Esophagus muscularis mucosa (tissue), 4 donors: ENCODE measurements at regions not wholly inside any gene's neighbourhood (a gene's known extent, or its start where the extent isn't known, plus 50 kb on each side); places are given as distances from the start of the nearest gene placed in this dataset.

Experiments
- DNase-seq: peaks from one replicate; pipeline ENCODE4 v3.0.0-alpha.2; 2017; ENCODE audit errors: extremely low spot score
- H3K27ac ChIP-seq, 4 donors: fragments of 200-600 bp; sonication (generic); replicated peaks in 1 of 4; 1 replicate in 3 of 4; 2 replicates in 1 of 4; pipeline ENCODE4 v1.5.1; 2016 to 2019; ENCODE audit warnings: mild to moderate bottlenecking in 1 of 4
- H3K27me3 ChIP-seq, 4 donors: fragments of 200-600 bp; sonication (generic); one replicate each; pipeline versions ENCODE4 v1.5.1 to v1.6.0; 2016 to 2019
- H3K36me3 ChIP-seq, 4 donors: fragments of 200-600 bp; sonication (generic); one replicate each; pipeline ENCODE4 v1.5.1; 2016 to 2019
- H3K4me1 ChIP-seq, 4 donors: fragments of 200-600 bp; sonication (generic); one replicate each; pipeline ENCODE4 v1.5.1; 2016 to 2019
- H3K4me3 ChIP-seq, 4 donors: fragments of 200-600 bp; sonication (generic); 1 replicate in 2 of 4; 2 replicates in 2 of 4; pipeline ENCODE4 v1.5.1; 2016 to 2019; ENCODE audit warnings: mild to moderate bottlenecking in 4 of 4, moderate library complexity in 1 of 4
- H3K9me3 ChIP-seq, 4 donors: fragments of 200-600 bp; sonication (generic); 1 replicate in 3 of 4; 2 replicates in 1 of 4; pipeline ENCODE4 v1.5.1; 2016 to 2019
- EP300 ChIP-seq: sonication (generic); formaldehyde crosslinking; IDR thresholded peaks from one replicate; pipeline ENCODE4 v1.6.1; 2017; ENCODE audit warnings: antibody characterized with exemption
- POLR2A ChIP-seq: fragments of 450-650 bp; IDR thresholded peaks from one replicate; pipeline ENCODE4 v1.6.1; 2017; ENCODE audit warnings: antibody characterized with exemption, moderate library complexity, mild to moderate bottlenecking, low read depth
- POLR2AphosphoS5 ChIP-seq, 2 donors: sonication (generic); formaldehyde crosslinking; IDR thresholded peaks; one replicate each; pipeline ENCODE4 v1.6.1; 2017; ENCODE audit warnings: antibody characterized with exemption in 2 of 2
- WGBS: methylation state at CpG from one replicate; pipeline ENCODE4 v1.1.5; 2018; 5-methylcytosine and 5-hydroxymethylcytosine counted together
- intact Hi-C: fragments of 100-400 bp; cut with DNase I; formaldehyde crosslinking; loops from one replicate; pipeline ENCODE4 v1.15.1; 2023
- TF ChIP-seq, protein P1 (sequence below), 3 experiments: fragments of 200-600 bp in 2 of 3; fragments of 450-650 bp in 1 of 3; sonication (generic) in 2 of 3; IDR thresholded peaks; one replicate each; pipeline ENCODE4 v1.5.1; 2017 to 2019; ENCODE audit warnings: antibody characterized with exemption in 3 of 3, mild to moderate bottlenecking in 2 of 3, moderate library complexity in 1 of 3

- Histone ChIP-seq H3K36me3 (no peaks in the 10 kb centered on the region), H3K9me3 (no peaks in the 10 kb centered on the region), H3K4me3 (no peak overlapping the region), H3K27ac (no peak overlapping the region), H3K4me1 (no peaks in the 10 kb centered on the region), H3K27me3 (no peaks in the 10 kb centered on the region)
- no peak for DNase-seq
- 51% methylated on average over 2 of the region's 2 CpGs for WGBS
- intact Hi-C loops, result no loop called here
- no peak for TF ChIP-seq EP300
- no peak for TF ChIP-seq POLR2AphosphoS5 (IDR thresholded peaks at IDR 0.05)
- TF ChIP-seq POLR2A, result no peak
- TF ChIP-seq, protein P1, sequence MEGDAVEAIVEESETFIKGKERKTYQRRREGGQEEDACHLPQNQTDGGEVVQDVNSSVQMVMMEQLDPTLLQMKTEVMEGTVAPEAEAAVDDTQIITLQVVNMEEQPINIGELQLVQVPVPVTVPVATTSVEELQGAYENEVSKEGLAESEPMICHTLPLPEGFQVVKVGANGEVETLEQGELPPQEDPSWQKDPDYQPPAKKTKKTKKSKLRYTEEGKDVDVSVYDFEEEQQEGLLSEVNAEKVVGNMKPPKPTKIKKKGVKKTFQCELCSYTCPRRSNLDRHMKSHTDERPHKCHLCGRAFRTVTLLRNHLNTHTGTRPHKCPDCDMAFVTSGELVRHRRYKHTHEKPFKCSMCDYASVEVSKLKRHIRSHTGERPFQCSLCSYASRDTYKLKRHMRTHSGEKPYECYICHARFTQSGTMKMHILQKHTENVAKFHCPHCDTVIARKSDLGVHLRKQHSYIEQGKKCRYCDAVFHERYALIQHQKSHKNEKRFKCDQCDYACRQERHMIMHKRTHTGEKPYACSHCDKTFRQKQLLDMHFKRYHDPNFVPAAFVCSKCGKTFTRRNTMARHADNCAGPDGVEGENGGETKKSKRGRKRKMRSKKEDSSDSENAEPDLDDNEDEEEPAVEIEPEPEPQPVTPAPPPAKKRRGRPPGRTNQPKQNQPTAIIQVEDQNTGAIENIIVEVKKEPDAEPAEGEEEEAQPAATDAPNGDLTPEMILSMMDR (IDR thresholded peaks at IDR 0.05), result no peak
These were observed 342.6 kb downstream of the GPM6A start for GRCh38 chr4:175469514-175469913.

GRCh38 chr4:175470131-175470530 is 341.9 kb downstream of the GPM6A start:
- 34% methylated on average over 1 of the region's 1 CpG for WGBS

GRCh38 chr4:175480404-175480803 is 331.7 kb downstream of the GPM6A start:
- no peak for DNase-seq
- H3K4me1 ChIP-seq, result no peaks in the 10 kb centered on the region
- intact Hi-C loops, result no loop called here
- TF ChIP-seq POLR2AphosphoS5 (IDR thresholded peaks at IDR 0.05) (no peak), POLR2A (no peak), EP300 (no peak)
- TF ChIP-seq, protein P1 (IDR thresholded peaks at IDR 0.05), result no peak
- no peak overlapping the region for H3K4me3 ChIP-seq
- no peaks in the 10 kb centered on the region for H3K36me3 ChIP-seq
- WGBS, result 26% methylated on average over 2 of the region's 2 CpGs
- no peaks in the 10 kb centered on the region for H3K9me3 ChIP-seq
- no peaks in the 10 kb centered on the region for H3K27me3 ChIP-seq
- no peak overlapping the region for H3K27ac ChIP-seq

More at GRCh38 chr4:175470131-175470530, 341.9 kb downstream of the GPM6A start:
- TF ChIP-seq, protein P1 (IDR thresholded peaks at IDR 0.05), result no peak
- TF ChIP-seq EP300, result no peak
- no peak for TF ChIP-seq POLR2A
- no peak for TF ChIP-seq POLR2AphosphoS5 (IDR thresholded peaks at IDR 0.05)
- Histone ChIP-seq H3K27ac (no peak overlapping the region), H3K36me3 (no peaks in the 10 kb centered on the region), H3K4me1 (no peaks in the 10 kb centered on the region), H3K27me3 (no peaks in the 10 kb centered on the region), H3K9me3 (no peaks in the 10 kb centered on the region), H3K4me3 (no peak overlapping the region)
- no peak for DNase-seq
- intact Hi-C loops, result no loop called here

DNA sequence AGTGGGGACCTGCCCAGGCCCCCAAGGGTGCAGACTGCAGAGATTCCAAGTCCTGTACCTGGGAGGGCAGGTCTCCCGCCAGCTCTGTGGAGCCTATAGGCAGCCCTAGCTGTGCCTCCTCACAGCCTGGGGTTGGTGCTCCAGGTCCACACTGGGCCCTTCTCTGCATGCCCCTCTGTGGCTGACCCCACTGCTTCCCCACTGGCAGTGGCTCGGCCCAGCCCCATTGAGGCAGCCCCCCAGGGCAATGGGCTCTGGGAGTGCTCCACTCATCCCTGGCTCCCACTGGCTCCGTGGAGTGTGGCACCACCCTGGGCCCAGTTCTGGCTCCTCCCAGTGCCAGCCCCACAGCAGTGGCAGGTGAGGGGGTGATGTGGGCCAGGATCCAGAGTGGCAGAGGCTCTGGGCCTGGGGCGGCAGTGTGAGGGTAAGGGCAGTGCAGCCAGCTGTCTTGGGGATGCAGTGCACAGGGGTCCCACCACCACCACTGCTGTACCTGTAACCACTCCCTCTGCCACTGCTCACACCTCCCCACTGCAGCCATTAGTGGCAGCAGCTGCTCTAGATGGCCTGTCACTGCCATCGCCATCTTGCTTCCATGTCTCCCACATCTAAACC is 312.2 kb downstream of the GPM6A start:
- Histone ChIP-seq H3K4me3 (no peak overlapping the region), H3K36me3 (no peaks in the 10 kb centered on the region), H3K27me3 (no peaks in the 10 kb centered on the region), H3K9me3 (no peaks in the 10 kb centered on the region), H3K27ac (no peak overlapping the region), H3K4me1 (no peaks in the 10 kb centered on the region)
- DNase-seq, result no peak
- intact Hi-C loops, result no loop called here
- WGBS, result 78% methylated on average over 3 of the region's 5 CpGs
- no peak for TF ChIP-seq EP300
- TF ChIP-seq, protein P1 (IDR thresholded peaks at IDR 0.05), result no peak
- TF ChIP-seq POLR2A, result no peak

GRCh38 chr4:175504318-175504717 is 307.7 kb downstream of the GPM6A start:
- no peaks in the 10 kb centered on the region for H3K9me3 ChIP-seq
- H3K36me3 ChIP-seq, result no peaks in the 10 kb centered on the region
- no peak overlapping the region for H3K27ac ChIP-seq
- intact Hi-C loops, result no loop called here
- H3K4me3 ChIP-seq, result no peak overlapping the region
- TF ChIP-seq EP300, result no peak
- TF ChIP-seq, protein P1 (IDR thresholded peaks at IDR 0.05), result no peak
- no peak for DNase-seq
- no peaks in the 10 kb centered on the region for H3K27me3 ChIP-seq
- H3K4me1 ChIP-seq, result no peaks in the 10 kb centered on the region
